Head of caudate nucleus (tissue), 42 donors: ENCODE measurements at regions not wholly inside any gene's neighbourhood (a gene's known extent, or its start where the extent isn't known, plus 50 kb on each side); places are given as distances from the start of the nearest gene placed in this dataset.
"Not testable (repeated sequence)": the region's sequence is repeated elsewhere in the genome, so short reads cannot be mapped to it uniquely, and the experiment has no call there.

Source experiments
- DNase-seq, 42 donors: peaks; one replicate each; pipeline versions ENCODE4 v3.0.0 to v3.0.0-alpha.2; 2020 to 2021; ENCODE audit warnings: mixed read lengths in 7 of 42
- intact Hi-C: fragments of 100-400 bp; cut with DNase I; formaldehyde crosslinking; loops from one replicate; pipeline ENCODE4 v1.15.0; 2022

- DNase-seq, intact Hi-C loops: not testable (repeated sequence)
Observed at GRCh38 chr7:76144664-76145270, 56.9 kb upstream of the SRRM3 start.

GRCh38 chr7:76146374-76146773 lies 55.3 kb upstream of the SRRM3 start:
- intact Hi-C loops: no loop called here

DNA sequence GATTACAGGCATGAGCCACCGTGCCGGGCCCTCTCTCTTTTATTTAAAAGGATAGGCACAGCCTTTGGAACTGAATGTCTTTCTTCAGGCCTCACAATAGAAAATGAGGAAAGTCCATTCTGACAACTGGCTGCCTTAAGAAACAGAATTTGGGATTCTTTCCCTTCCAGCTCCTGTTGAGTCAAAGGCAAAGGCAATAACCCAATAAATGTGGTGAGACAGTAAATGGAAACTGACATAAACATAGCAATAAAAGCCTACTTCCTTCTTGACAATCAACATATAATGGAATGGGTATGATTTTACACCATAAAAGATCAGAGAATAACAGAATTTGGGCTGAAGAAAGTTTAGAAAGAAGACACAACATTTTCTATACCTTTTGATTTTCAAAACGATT lies 52.7 kb upstream of the SRRM3 start:
- DNase-seq, intact Hi-C loops: not testable (repeated sequence)

More at GRCh38 chr7:76146374-76146773, 55.3 kb upstream of the SRRM3 start:
- DNase-seq: no peak

- intact Hi-C loops: no loop called here
- DNase-seq: peak in 24 of 42 donors; percentile 3 to 57 (median 26)
Observed at GRCh38 chr7:76149847-76150691, 51.6 kb upstream of the SRRM3 start.
